H1 (cell line): ENCODE measurements at regions not wholly inside any gene's neighbourhood (a gene's known extent, or its start where the extent isn't known, plus 50 kb on each side); places are given as distances from the start of the nearest gene placed in this dataset.

ENCODE experiments used
- CTCF ChIA-PET: fragments of 300-600 bp; sonication (Branson Sonifier 250); formaldehyde crosslinking; loops from one replicate; lab custom pipeline; 2021; ENCODE audit not compliant: partially characterized antibody; lab: Charles Lee
- POLR2A ChIA-PET: fragments of 300-600 bp; sonication (Branson Sonifier 250); formaldehyde crosslinking; loops from one replicate; lab custom pipeline; 2021; ENCODE audit warnings: inconsistent platforms; ENCODE audit not compliant: partially characterized antibody; lab: Charles Lee
- DNase-seq, 2 experiments: peaks; one replicate each; pipeline versions ENCODE4 v3.0.0 to v3.0.0-alpha.2; 2010 to 2022; ENCODE audit warnings: low spot score in 2 of 2, low read depth in 1 of 2, mixed read lengths in 1 of 2
- FAIRE-seq: peaks from 2 replicates; lab custom pipeline; 2011; peaks lifted over from hg19 to GRCh38; lab: Jason Lieb, UNC
- H2AFZ ChIP-seq: 2 replicates; pipeline ENCODE4 v1.8.1; 2012; ENCODE audit warnings: low read length, inconsistent platforms
- H2AK5ac ChIP-seq: 2 replicates; pipeline ENCODE4 v1.6.1; 2013; ENCODE audit warnings: low read depth, low read length
- H2BK120ac ChIP-seq: replicated peaks from 2 replicates; pipeline ENCODE3; 2013; ENCODE audit warnings: low read depth, low read length, inconsistent platforms
- H2BK12ac ChIP-seq: 2 replicates; pipeline ENCODE4 v1.6.1; 2013; ENCODE audit warnings: low read depth, low read length
- H2BK15ac ChIP-seq: 2 replicates; pipeline ENCODE4 v1.6.1; 2013; ENCODE audit warnings: low read length
- H2BK20ac ChIP-seq: 2 replicates; pipeline ENCODE4 v1.6.1; 2013; ENCODE audit warnings: low read length
- H2BK5ac ChIP-seq: 2 replicates; pipeline ENCODE4 v1.6.1; 2013; ENCODE audit warnings: low read depth, low read length
- H3K14ac ChIP-seq: 2 replicates; pipeline ENCODE4 v1.6.1; 2013; ENCODE audit warnings: inconsistent platforms; ENCODE audit not compliant: insufficient read length
- H3K18ac ChIP-seq: 2 replicates; pipeline ENCODE4 v1.6.1; 2013; ENCODE audit warnings: low read length; ENCODE audit errors: extremely low read depth
- H3K23ac ChIP-seq: 2 replicates; pipeline ENCODE4 v1.6.1; 2013; ENCODE audit warnings: inconsistent platforms; ENCODE audit not compliant: insufficient read length
- H3K23me2 ChIP-seq: 2 replicates; pipeline ENCODE4 v1.6.1; 2013; ENCODE audit warnings: low read depth, low read length
- H3K27ac ChIP-seq: 2 replicates; pipeline ENCODE4 v1.6.1; 2011; ENCODE audit warnings: low read depth, low read length, inconsistent platforms
- H3K27me3 ChIP-seq, 4 experiments: replicated peaks in 1 of 4; 1 replicate in 1 of 4; 2 replicates in 3 of 4; pipeline versions ENCODE4 v1.6.1 to v1.8.1; 2011 to 2013; ENCODE audit warnings: low read length in 3 of 4, mild to moderate bottlenecking in 3 of 4, inconsistent platforms in 2 of 4, mixed read lengths in 2 of 4, moderate library complexity in 1 of 4; ENCODE audit not compliant: control insufficient read depth in 3 of 4, insufficient read depth in 3 of 4; ENCODE audit errors: extremely low read depth in 1 of 4
- H3K36me3 ChIP-seq, 4 experiments: 2 replicates each; pipeline versions ENCODE4 v1.6.1 to v1.8.1; 2011 to 2013; ENCODE audit warnings: mild to moderate bottlenecking in 4 of 4, low read length in 3 of 4, moderate library complexity in 2 of 4, control low read depth in 1 of 4, inconsistent platforms in 1 of 4; ENCODE audit not compliant: insufficient read depth in 4 of 4, control insufficient read depth in 2 of 4
- H3K4ac ChIP-seq: replicated peaks from 2 replicates; pipeline ENCODE3; 2013; ENCODE audit warnings: low read length, low read depth, mixed read lengths, inconsistent platforms; ENCODE audit not compliant: insufficient read length
- H3K4me1 ChIP-seq, 4 experiments: replicated peaks in 1 of 4; 1 replicate in 1 of 4; 2 replicates in 3 of 4; pipeline versions ENCODE4 v1.6.1 to v1.8.1; 2011 to 2013; ENCODE audit warnings: low read length in 3 of 4, inconsistent platforms in 2 of 4, mixed read lengths in 1 of 4; ENCODE audit not compliant: insufficient read depth in 4 of 4, control insufficient read depth in 3 of 4
- H3K4me2 ChIP-seq, 2 experiments: 2 replicates each; pipeline versions ENCODE4 v1.6.1 to v1.8.1; 2011 to 2013; ENCODE audit warnings: low read depth in 2 of 2, low read length in 2 of 2, control low read depth in 1 of 2, inconsistent platforms in 1 of 2, mild to moderate bottlenecking in 1 of 2; ENCODE audit not compliant: insufficient read depth in 1 of 2
- H3K4me3 ChIP-seq, 4 experiments: fragments of 200-600, 300-600 bp in 1 of 4; sonication (generic), shearing (Covaris generic), sonication (Bioruptor Twin) in 1 of 4; 2 replicates each; pipeline versions ENCODE4 v1.5.1 to v1.8.1; 2011 to 2016; ENCODE audit warnings: low read length in 4 of 4, low read depth in 3 of 4, control low read depth in 2 of 4, inconsistent platforms in 2 of 4, mild to moderate bottlenecking in 2 of 4, mixed read lengths in 1 of 4, moderate library complexity in 1 of 4; ENCODE audit not compliant: insufficient read depth in 2 of 4; ENCODE audit errors: extremely low read depth in 1 of 4
- H3K56ac ChIP-seq: replicated peaks from 2 replicates; pipeline ENCODE3; 2013; ENCODE audit warnings: low read depth, mild to moderate bottlenecking, mixed read lengths, low read length, inconsistent platforms; ENCODE audit not compliant: insufficient read length
- H3K79me1 ChIP-seq: 2 replicates; pipeline ENCODE4 v1.6.1; 2013; ENCODE audit warnings: low read depth, low read length, control low read depth
- H3K79me2 ChIP-seq, 2 experiments: 2 replicates each; pipeline versions ENCODE4 v1.6.1 to v1.8.1; 2012 to 2013; ENCODE audit warnings: low read length in 2 of 2, mild to moderate bottlenecking in 2 of 2, inconsistent platforms in 1 of 2; ENCODE audit not compliant: insufficient read depth in 2 of 2, control insufficient read depth in 1 of 2
- H3K9ac ChIP-seq, 4 experiments: replicated peaks in 1 of 4; 1 replicate in 1 of 4; 2 replicates in 3 of 4; pipeline versions ENCODE4 v1.6.1 to v1.8.1; 2011 to 2013; ENCODE audit warnings: low read depth in 3 of 4, low read length in 3 of 4, control low read depth in 2 of 4, mild to moderate bottlenecking in 2 of 4, moderate library complexity in 2 of 4, inconsistent platforms in 1 of 4; ENCODE audit errors: extremely low read depth in 1 of 4
- H3K9me3 ChIP-seq, 2 experiments: 2 replicates each; pipeline versions ENCODE4 v1.6.1 to v1.8.1; 2012 to 2013; ENCODE audit warnings: mild to moderate bottlenecking in 2 of 2, moderate library complexity in 2 of 2, control low read depth in 1 of 2, inconsistent platforms in 1 of 2, low read depth in 1 of 2, low read length in 1 of 2, mixed read lengths in 1 of 2; ENCODE audit not compliant: insufficient read depth in 2 of 2
- H4K20me1 ChIP-seq, 2 experiments: replicated peaks in 1 of 2; 2 replicates each; pipeline versions ENCODE3 to v1.8.1; 2011 to 2013; ENCODE audit warnings: inconsistent platforms in 2 of 2, low read length in 2 of 2, mild to moderate bottlenecking in 1 of 2; ENCODE audit not compliant: insufficient read depth in 2 of 2, control insufficient read depth in 1 of 2
- H4K5ac ChIP-seq: 2 replicates; pipeline ENCODE4 v1.6.1; 2013; ENCODE audit warnings: low read length, low read depth, mixed read lengths, inconsistent platforms; ENCODE audit not compliant: insufficient read length
- H4K8ac ChIP-seq: 2 replicates; pipeline ENCODE4 v1.8.0; 2013; ENCODE audit warnings: mild to moderate bottlenecking, moderate library complexity, low read length, inconsistent platforms; ENCODE audit not compliant: insufficient read depth; ENCODE audit errors: extremely low read depth
- H4K91ac ChIP-seq: replicated peaks from 2 replicates; pipeline ENCODE3; 2013; ENCODE audit warnings: low read length, mixed read lengths, inconsistent platforms; ENCODE audit not compliant: insufficient read length
- SP4 ChIP-seq: IDR thresholded peaks from 2 replicates; pipeline ENCODE4 v1.6.1; 2012; ENCODE audit warnings: low read length, inconsistent platforms

DNA sequence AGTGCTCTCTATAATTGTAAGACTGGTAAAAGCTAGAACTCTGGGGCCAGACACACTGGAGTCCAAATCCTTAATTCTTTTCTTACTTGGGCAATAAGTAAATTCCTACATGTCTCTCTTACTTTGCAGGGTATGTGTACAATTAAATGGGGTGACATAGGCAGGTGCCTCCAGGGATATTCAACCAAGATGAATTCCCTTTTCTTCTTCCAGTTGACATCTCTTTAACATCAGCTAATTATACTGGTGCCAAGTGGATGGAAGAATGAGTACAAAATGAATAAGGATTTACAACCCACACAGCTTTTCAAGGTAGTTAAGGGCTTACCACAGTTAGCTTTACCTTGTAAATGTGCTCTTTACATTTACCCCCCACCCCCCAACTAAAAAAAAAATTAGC is 295.5 kb upstream of the GADL1 start:
- no peak for FAIRE-seq

More for the DNA sequence above, 295.5 kb upstream of the GADL1 start:
- no peak overlapping the region for H2AFZ ChIP-seq
- no peaks in the 10 kb centered on the region for H3K9me3 ChIP-seq
- no peak overlapping the region for H2BK20ac ChIP-seq
- no peak overlapping the region for H3K9ac ChIP-seq
- no peak overlapping the region for H3K14ac ChIP-seq
- H3K4me1 ChIP-seq, result no peaks in the 10 kb centered on the region; a peak in 2 of 7 replicates
- no peaks in the 10 kb centered on the region for H3K27me3 ChIP-seq
- no peak overlapping the region for H2BK12ac ChIP-seq
- no peak for DNase-seq
- H3K18ac ChIP-seq, result no peak overlapping the region
- no peak overlapping the region for H4K5ac ChIP-seq
- H4K8ac ChIP-seq, result no peak overlapping the region
- H3K79me1 ChIP-seq, result no peaks in the 10 kb centered on the region
- H2BK120ac ChIP-seq, result no peak overlapping the region
- H4K91ac ChIP-seq, result no peak overlapping the region
- H2BK5ac ChIP-seq, result no peak overlapping the region
- H2AK5ac ChIP-seq, result no peak overlapping the region
- no peaks in the 10 kb centered on the region for H3K23me2 ChIP-seq
- no peak for TF ChIP-seq SP4
- TF ChIP-seq, all 59 proteins: peak for 0
- Histone ChIP-seq H2BK15ac (no peak overlapping the region), H3K4ac (no peak overlapping the region), H3K4me2 (no peak overlapping the region), H3K23ac (no peak overlapping the region), H3K56ac (no peak overlapping the region), H3K27ac (no peak overlapping the region), H3K79me2 (no peaks in the 10 kb centered on the region), H3K36me3 (no peaks in the 10 kb centered on the region), H4K20me1 (no peaks in the 10 kb centered on the region), H3K4me3 (no peak overlapping the region)
- ChIA-PET POLR2A (no interaction called here), CTCF (interaction anchor here (1.2 to 1.7 kb wide), 2 partner anchors 21 to 126 kb away, joined by 3 to 9 read pairs; no protein-coding TSS in a partner anchor)
